ENCODE measurements at regions not wholly inside any gene's neighbourhood (a gene's known extent, or its start where the extent isn't known, plus 50 kb on each side); places are given as distances from the start of the nearest gene placed in this dataset.

DNA sequence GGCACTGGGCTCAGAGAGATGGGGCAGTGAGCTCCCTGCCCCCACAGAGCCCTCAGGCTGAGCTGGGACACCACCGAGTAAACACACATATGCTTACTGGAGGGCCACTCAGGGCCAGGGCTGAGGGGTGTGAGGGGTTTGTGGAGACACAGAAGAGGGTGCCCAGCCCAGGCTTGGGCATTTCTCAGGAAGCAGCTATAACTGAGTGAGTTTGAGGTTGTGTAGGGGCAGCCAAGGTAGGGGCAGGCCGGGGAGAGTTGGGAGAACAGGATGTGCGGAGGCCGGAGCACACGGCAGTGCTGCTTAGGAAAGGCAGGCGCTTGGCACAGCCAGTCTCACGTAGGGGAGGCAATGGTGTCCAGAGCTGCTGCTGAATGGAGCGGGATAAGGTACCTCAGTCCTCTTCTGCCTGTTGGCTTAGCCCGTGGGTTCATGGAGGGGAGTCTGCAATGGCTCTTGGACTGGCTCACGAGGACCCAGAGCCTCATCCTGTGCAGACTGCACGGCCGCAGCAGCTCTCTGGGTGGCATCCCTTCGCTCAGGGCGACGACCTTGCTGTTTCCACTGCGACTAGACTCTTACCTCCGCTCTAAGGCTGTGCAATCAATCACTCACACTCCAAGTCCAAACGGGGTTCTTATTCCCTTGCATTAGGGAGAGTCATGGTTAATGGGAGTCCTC lies 466.1 kb upstream of the HS6ST1 start:
- DNase-seq: no peak

DNA sequence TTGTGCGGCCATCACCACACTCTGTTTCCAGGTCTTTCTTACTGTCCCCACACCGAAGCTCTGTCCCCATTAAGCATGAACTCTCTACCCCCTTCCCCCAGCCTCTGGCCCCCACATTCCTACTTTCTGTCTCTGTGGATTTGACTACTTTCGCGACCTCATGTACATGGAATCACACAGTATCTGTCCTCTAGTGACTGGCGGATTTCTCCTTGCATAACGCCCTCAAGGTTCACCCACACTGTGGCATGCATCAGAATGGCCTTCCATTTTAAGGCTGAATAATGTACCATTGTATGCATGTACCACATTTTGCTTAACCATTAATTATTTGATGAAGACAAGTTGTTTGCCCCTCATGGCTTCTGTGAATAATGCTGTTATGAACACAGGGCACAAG lies 467.6 kb upstream of the HS6ST1 start:
- DNase-seq: no peak

DNA sequence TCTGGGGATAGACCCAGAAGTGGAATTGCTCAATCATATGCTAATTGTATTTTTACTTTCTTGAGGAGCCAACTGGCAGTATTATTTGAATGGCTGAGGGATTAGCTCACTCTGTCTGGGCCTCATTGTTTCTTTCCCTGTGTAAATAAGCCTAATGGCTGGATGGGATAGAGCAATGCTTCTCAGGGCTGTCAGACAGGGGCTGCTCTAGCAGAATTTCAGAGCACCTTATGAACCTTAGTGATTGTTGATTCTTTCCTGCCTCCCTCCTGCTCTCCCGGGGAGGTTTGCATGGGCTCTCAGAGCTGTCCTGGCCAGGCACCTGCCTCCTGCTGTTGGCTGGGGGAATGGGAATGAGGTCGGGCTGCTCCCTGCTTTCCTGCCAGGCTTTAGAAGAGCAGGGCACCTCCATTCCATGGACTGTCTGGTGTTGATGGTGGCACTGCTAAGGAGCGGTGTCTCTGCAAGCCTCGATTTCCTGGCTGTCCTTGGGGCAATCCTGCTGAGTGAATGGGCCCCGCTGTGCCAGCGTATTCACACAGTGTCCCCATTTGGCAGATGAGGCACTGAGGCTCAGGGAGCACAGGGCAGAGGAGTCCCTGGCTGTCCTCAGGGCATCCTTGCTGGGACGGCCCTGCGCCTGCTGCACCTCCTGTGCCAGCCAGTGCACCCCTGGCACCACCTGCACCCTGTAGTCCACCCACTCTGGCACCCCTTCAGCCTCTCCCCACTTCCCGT lies 468.2 kb upstream of the HS6ST1 start:
- peak; percentile 25 for DNase-seq

DNA sequence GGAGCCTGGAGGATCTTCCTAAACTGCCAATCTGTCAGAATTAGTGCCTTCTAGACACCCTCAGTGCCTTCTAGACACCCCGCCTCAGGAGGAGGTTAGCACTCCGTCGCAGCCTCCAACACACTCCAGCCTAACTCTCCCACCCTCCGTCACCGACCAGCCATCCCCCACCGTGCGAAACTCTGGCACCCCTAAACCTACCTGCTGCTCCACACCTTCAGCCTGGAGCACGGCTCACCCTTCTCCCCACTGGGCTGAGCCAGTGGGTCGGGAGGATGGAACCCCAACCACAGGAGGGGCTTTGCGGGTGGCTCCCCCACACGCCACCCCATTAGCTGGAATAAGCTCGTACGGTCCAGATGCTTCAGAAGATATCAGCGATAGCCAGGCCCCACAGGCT lies 468.9 kb upstream of the HS6ST1 start:
- no peak for DNase-seq

DNA sequence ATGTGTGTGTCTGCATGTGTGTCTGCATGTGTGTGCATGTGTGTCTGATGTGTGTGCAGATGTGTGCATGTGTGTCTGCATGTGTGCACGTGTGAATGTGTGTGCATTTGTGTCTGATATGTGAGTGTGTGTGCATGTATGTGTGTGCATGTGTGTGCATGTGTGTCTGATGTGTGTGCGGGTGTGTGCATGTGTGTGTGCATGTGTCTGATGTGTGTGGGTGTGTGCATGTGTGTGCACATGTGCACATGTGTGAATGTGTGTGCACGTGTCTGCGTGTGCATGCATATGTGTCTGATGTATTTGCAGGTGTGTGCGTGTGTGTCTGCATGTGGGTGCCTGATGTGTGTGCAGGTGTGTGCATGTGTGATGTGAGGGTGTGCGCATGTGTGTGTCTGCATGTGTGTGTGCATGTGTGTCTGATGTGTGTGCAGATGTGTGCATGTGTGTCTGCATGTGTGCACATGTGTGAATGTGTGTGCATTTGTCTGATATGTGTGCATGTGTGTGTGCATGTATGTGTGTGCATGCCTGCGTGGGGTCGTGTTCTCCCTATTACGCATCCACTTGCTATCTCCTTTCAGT lies 470.1 kb upstream of the HS6ST1 start:
- no peak for DNase-seq

DNA sequence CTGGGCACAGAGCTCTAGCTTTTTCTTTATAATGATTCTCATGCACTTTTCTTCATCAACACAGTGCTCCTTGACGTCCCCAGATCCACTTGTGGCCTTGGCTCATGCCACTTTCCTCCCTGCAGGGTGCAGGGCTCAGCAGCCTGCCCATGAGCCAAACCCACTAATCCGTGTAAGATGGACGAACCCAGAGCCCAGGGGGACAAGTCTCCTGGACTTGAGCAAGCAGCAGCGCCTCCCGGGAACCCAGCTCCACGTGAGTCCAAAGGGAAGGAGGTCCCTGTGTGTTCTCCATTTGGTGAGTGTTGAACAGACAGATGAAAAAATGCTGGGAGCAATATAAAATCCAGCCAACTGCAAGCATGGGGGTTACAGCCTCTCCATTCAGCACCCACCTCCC lies 470.6 kb upstream of the HS6ST1 start:
- no peak for DNase-seq

DNA sequence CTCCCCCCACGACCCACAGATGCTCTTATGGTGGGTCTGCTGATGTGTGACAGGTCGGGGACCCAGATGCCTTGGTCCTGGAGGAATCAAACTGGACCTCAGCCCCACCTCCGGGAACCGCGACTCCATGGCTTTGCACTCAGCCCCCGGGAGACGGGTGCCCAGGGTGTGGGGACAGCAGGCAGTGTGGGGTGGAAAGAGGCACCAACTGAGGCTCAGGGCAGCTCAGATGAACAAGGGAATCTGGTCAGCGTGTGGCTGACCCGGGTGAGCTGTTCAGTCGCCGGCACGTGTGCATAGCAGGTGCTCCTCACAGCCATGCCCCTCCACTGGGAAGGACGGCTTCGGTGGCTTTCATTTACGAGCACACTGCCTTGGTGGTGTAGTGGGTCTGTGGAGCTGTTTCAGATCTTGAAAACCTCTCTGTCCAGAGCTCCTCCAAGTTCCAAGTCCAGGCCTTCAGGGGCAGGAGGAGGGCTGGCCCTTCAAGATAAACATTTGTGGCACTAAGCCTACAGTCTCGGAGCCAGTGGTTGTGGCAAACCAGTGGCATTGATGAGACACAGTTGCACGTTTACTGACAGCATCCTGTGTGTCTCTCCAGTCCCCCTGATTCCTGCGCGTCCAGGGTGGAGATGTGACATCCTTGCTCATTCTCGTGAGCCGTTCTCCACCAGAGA lies 471.2 kb upstream of the HS6ST1 start:
- no peak for DNase-seq

DNA sequence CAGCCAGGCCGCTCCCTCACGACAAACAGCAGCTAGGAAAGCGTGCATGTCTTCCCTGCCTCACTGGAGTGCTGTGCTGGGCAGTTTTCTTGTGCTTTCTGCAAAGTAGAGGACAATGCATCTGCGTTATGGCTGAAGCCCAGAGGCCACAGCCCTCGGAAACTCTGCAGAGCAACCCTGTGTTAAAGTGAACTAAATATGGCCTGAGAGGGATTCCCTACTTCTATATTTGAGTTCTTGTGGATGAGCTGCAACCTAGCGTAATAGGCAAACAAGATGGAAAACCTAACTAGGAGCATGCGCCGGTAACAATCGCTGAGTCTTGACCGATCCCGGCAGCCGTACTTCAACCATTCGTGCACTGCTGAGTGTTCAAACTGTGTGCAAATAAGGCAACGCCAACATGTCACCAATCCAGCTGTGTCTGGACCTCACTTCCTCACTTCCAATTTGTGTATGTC lies 471.9 kb upstream of the HS6ST1 start:
- DNase-seq: no peak

DNA sequence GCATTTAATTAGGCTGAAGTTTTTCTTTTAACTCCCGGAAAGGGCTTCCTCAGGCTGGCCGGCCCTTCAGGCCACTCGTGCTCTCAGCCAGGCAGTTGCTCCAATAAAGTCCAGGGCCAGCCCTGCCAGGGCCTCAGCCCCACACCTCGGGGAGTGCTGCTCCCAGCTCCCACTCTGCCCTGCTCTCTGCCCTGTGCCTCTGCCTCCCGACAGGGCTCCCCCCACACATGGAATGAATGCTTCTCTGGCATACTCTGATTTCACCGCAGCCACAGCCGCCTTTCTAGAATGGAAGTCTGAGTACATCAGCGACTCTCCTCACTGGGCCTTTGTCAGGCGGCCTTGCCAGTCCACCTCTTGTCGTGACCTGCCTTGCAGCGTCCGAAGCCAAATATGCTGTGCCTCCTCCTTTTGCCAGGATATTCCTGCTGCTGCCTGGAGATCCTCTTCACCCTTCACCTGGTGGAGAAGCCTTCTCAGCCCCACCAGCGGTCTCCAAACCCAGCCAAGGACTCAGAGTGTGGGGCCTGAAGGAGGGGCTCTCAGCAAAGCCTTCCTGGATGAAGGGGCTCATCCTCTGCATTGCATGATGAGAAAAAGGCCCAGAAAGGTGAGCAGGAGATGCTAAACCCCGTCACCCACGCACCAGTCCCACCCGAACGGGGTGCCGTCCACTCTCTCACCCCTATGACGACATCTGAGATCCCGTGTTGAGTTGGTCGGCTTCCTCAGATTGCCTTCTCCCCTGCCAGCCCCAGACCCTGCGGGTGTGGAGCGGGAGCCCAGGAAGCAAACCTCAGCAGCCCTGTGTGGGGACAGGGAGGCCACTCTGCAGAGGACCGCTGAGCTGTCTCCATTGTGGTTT lies 472.7 kb upstream of the HS6ST1 start:
- DNase-seq: no peak

DNA sequence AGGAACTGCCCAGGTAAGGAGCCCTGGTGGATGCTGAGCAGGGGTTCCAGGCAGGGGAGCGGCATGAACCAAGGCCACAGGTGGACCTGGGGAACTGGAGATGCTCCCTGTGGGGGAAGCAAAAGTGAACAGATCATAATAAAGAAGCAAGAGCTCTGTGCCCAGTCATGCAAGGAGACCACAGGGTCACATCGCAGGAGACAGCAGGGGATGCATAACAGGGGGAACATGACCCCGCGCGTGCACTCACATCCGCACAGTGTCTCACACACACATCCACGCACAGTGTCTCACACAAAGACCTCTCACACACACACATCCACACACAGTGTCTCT lies 473.3 kb upstream of the HS6ST1 start:
- no peak for DNase-seq

DNA sequence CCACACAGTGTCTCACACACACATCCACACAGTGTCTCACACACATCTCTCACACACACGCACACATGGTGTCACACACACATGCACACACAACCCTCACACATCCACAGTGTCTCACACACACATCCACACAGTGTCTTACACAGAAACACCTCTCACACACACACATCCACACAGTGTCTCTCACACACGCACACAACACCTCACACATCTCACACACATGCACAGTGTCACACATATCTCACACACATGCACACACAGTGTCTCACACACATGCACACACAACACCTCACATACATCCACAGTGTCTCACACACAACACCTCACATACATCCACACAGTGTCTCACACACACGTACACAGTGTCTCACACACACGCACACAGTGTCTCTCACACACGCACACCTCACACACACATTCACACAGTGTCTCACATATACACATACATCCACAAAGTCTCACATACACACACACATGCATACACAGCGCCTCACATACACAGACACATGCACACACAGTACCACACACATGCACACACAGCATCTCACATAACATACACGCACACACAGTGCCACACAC lies 473.9 kb upstream of the HS6ST1 start:
- DNase-seq: no peak

DNA sequence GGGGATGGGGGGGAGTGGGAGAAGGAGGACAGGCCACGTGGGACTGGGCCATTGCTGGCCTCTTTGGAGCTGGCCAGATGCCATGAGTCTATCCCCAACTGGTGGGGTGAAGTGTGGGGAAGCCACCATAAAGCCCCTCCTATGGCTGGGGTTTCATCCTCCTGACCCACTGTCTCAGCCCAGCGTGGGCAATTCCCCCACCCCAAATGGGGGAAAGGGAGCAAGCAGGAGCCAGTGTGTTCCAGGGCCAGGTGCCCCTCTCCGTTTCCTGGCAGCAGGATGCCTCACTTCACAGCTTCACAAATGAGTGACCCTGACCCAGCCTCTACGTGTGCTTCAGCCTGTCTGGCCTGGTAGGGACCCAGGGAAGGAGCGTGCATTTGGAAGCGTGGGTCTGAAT lies 474.7 kb upstream of the HS6ST1 start:
- no peak for DNase-seq

DNA sequence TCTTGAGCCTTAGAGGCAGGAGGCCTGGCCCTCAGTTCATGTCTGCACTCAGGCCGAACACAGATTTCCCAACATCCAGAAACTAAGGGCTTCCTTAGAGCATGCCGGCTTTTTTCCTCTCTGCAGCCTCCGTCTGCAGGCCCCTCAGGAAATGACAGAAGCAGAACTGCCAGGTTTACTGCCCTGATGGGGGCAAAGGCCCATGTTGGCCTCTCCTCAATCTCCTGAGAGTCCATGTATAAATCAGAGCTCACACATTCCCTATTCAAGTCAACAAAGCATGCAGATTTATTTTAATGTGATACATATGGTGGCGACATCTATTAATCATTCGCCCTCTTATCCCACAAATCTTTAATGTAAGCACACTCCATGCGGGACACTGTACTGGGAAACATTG lies 475.6 kb upstream of the HS6ST1 start:
- DNase-seq: no peak

DNA sequence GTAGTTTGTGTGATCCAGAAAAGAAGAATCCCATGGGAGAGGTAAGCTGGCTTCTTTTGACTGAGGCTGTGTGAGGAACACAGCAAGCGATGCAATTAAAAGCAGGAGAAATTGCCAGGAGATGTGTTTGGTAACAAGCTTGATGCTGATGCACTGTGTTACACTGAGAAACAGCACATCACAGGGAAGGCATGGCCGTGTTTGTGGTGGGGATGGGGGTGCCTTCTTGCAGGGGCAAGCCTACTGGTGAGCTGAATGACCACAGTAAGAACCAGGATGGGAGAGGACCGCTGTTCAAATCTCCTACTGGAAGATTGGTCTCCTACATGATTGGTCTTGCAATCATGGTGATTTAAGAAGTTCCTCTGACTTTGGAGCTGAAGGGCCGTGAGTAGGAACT lies 477.7 kb upstream of the HS6ST1 start:
- no peak for DNase-seq

DNA sequence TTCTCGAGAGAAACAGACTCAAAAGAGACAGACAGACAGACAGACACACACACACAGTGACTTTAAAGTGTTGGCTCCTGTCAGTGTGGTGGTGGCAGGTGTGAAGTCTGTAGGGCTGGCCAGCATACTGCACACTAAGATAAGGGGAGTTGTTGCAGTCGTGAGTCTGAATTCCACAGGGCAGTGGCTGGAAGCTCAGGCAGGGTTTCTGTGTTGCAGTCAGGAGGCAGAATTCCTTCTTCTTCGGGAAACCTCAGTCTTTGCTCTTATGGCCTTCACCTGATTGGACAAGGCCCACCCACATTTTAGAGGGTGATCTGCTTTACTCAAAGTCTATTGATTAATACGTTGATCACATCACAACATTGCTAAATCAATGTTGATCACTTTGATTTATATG lies 478.4 kb upstream of the HS6ST1 start:
- no peak for DNase-seq

DNA sequence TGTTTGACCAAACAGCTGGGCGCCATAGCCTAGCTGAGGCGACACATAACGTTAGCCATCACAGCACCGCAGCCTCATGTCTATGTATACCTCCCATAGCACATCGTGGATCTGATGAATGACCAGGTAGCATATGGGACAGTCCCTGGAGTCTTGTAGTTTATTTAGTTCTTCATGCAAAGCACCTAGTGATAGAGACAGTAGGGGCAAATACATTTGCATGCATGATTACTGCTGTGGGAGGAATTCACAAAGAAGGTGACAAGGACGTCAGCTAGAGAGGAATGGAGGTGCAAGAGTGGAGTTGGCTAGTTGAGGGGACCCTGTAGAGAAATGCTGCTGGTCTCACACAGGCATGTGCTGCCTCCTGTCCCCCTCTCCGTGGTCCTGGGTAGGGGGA lies 478.9 kb upstream of the HS6ST1 start:
- no peak for DNase-seq

DNA sequence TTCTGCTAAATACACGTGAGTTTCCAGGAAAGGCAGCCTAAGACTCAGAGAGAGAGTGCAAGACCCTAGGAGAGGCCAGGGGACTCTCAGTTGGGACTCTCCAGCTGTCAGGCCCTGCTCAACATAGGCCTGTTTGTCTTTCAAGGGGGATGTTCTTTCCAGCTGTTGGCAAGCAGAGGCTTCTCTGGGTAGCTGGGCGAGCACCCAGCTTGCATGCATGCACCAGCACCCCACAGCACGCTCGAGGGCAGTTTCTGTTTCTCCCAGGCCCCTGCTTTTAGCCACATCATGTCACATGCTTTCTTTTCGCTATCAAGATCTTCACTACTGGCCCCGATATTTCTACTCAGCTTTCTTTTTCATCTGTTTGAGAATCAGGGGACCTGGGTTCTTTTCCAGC lies 479.3 kb upstream of the HS6ST1 start:
- DNase-seq: no peak

DNA sequence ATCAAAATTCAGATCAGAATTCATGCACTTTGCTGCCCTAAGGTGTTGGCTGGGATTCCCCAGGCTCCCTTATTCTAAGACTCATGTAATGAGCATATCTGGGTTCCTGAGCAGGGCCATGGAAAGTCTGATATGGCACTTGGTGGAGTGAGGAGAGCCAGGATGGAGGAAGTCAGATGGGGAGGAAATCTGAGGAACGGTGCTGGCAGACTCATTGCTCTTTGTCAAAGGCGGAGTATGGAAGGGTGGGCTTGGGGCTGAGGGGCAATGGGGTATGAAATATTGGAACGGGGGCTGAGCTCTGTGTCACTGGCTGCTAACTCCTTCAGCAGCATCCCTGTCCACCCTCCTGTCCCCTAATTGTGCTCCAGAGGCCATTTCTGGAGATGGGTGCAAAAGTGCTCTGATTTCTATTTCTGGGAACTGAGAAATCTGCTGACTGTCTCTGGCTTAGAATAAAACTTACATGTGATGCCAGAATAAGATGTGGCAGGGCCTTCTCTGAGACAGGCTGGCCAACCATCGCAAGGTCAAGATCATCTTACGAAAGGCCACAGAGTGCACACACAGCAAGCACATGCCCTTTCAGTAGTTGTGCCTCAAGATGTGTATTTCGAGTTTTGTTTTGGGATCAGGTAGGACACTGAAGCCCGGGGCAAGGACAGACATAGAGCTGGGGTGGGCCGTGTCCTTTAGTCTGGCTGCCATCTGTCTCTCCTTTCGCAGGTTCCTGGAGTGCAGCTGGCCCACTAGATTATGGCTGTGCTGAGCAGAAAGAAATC lies 480.0 kb upstream of the HS6ST1 start:
- DNase-seq: no peak

DNA sequence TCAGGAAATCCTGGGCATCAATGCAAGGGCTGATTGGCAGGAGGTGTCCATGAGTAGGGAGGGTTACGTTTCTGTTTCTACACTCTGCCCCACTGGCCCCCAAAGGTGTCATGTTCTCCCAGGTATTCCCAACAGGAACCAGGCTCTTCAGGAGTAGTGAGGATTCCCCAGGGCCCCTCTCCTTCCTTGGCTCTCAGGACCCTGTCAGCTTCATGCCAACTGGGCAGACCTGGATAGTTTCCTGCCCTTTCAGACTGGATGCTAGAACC lies 480.6 kb upstream of the HS6ST1 start:
- DNase-seq: no peak

DNA sequence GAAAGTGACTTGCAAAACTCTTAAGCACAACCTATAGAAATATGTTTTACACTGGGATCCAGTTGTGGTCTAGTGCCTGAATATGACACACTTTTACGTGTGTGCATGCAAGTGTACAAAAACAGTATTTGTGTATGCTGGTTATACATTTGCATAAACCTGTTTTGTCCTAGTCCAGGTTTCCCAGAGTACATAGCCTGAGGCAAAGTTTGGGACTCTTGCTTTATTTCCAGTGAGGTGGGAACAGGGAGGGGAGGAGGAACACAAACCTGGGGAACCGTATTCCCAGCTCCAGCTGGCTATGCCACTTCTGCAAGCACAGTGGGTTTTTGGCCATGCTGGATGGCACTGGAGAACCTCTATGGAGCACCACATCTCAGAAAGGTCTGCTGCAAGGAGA lies 481.1 kb upstream of the HS6ST1 start:
- DNase-seq: no peak

DNA sequence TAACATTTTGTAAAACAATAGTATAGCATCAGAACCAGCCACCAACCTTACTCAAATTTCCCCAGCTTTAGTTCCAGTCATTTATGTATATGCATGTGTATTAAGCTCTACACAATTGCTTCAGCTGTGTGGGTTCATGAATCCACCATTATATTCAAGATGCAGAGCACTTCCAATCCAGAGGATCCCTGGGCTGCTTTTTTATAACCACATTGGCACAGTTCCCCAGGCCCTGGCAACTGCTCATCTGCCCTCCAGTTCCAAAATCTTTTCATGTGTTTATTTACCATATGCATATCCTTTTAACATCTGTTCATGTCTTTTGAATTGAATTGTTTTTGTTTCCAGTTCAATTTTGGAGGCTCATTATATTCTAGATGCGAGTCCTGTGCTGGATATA lies 482.9 kb upstream of the HS6ST1 start:
- DNase-seq: no peak

DNA sequence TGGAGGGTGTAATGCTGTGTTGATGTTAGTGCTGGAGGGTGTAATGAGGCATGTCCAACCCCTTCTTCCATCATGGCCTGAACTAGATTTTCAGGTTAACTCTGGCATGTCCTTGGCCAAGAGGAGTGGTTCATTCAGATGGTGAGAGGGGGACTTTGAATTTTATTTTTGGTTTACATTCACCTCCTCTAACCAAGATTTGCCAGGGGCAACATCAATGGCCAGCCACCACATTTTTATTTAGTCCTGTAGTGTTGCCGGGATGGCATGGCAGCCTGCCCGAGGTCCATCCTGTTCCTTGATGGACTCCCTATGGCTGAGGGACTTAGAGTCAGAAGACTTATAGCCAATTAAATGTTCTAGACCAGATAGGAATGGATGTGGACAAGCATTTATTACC lies 484.6 kb upstream of the HS6ST1 start:
- peak; percentile 12 for DNase-seq

Data from NCI-H510A treated with DMSO at 0.1 percent for 48 hours (cell line).